PFSK-1 (cell line): ENCODE measurements at regions not wholly inside any gene's neighbourhood (a gene's known extent, or its start where the extent isn't known, plus 50 kb on each side); places are given as distances from the start of the nearest gene placed in this dataset.

ENCODE experiments used
- POLR2AphosphoS5 ChIP-seq: IDR thresholded peaks from 2 replicates; pipeline ENCODE4 v1.6.1; 2012; ENCODE audit warnings: low read depth, mild to moderate bottlenecking, control low read depth, low read length, moderate library complexity
- SIN3A ChIP-seq: IDR thresholded peaks from 2 replicates; pipeline ENCODE4 v1.6.1; 2012; ENCODE audit warnings: mild to moderate bottlenecking, low read length, moderate library complexity, borderline replicate concordance; ENCODE audit not compliant: insufficient read depth
- TAF1 ChIP-seq: IDR thresholded peaks from 2 replicates; pipeline ENCODE4 v1.6.1; 2012; ENCODE audit warnings: low read length, control low read depth, borderline replicate concordance; ENCODE audit not compliant: insufficient read depth
- TF ChIP-seq, protein P1 (sequence below), 2 experiments: IDR thresholded peaks; 2 replicates each; pipeline versions ENCODE4 v1.6.1 to v1.8.0; 2011 to 2012; ENCODE audit warnings: low read depth in 2 of 2, low read length in 2 of 2, control low read depth in 1 of 2, inconsistent platforms in 1 of 2, mild to moderate bottlenecking in 1 of 2, moderate library complexity in 1 of 2; ENCODE audit not compliant: insufficient read depth in 1 of 2

DNA sequence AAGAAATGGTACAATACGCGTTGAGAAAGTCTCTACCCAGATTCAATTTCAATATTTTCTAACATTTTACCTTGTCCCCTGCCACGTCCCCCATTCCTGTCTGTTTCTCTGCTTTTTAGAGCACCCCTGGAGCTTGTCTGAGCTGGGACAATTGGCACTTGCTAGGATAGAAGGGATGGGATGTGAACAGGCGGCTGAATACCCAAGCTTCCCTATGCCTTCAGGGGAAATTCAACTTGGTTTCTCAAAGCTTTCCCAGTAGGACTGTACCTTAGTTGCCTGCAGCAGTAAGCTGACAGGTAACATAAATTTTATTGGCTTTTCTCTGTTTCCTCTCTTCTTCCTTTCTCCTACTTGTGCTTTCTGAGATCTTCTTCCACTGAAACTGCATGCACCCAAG is 1663.3 kb downstream of the EFNB2 start:
- TF ChIP-seq SIN3A (no peak), POLR2AphosphoS5 (no peak), TAF1 (no peak)
- TF ChIP-seq, protein P1, sequence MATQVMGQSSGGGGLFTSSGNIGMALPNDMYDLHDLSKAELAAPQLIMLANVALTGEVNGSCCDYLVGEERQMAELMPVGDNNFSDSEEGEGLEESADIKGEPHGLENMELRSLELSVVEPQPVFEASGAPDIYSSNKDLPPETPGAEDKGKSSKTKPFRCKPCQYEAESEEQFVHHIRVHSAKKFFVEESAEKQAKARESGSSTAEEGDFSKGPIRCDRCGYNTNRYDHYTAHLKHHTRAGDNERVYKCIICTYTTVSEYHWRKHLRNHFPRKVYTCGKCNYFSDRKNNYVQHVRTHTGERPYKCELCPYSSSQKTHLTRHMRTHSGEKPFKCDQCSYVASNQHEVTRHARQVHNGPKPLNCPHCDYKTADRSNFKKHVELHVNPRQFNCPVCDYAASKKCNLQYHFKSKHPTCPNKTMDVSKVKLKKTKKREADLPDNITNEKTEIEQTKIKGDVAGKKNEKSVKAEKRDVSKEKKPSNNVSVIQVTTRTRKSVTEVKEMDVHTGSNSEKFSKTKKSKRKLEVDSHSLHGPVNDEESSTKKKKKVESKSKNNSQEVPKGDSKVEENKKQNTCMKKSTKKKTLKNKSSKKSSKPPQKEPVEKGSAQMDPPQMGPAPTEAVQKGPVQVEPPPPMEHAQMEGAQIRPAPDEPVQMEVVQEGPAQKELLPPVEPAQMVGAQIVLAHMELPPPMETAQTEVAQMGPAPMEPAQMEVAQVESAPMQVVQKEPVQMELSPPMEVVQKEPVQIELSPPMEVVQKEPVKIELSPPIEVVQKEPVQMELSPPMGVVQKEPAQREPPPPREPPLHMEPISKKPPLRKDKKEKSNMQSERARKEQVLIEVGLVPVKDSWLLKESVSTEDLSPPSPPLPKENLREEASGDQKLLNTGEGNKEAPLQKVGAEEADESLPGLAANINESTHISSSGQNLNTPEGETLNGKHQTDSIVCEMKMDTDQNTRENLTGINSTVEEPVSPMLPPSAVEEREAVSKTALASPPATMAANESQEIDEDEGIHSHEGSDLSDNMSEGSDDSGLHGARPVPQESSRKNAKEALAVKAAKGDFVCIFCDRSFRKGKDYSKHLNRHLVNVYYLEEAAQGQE (IDR thresholded peaks at IDR 0.05; ENCODE audit: insufficient read depth in 1 of 2, low read depth in 2 of 2, low read length in 2 of 2), result no peak
